GM12865 (cell line): ENCODE measurements at regions not wholly inside any gene's neighbourhood (a gene's known extent, or its start where the extent isn't known, plus 50 kb on each side); places are given as distances from the start of the nearest gene placed in this dataset.

Experiments used
- DNase-seq: peaks from one replicate; pipeline ENCODE4 v3.0.0; 2010; ENCODE audit warnings: low read depth
- H3K4me3 ChIP-seq: 2 replicates; pipeline ENCODE4 v1.5.1; 2011; ENCODE audit warnings: mild to moderate bottlenecking, low read depth, low read length, control low read depth
- TF ChIP-seq, protein P1 (sequence below): IDR thresholded peaks from 2 replicates; pipeline ENCODE4 v1.5.1; 2011; ENCODE audit warnings: low read length, control low read depth, low read depth, inconsistent platforms; ENCODE audit not compliant: insufficient read depth; ENCODE audit errors: missing control alignments

DNA sequence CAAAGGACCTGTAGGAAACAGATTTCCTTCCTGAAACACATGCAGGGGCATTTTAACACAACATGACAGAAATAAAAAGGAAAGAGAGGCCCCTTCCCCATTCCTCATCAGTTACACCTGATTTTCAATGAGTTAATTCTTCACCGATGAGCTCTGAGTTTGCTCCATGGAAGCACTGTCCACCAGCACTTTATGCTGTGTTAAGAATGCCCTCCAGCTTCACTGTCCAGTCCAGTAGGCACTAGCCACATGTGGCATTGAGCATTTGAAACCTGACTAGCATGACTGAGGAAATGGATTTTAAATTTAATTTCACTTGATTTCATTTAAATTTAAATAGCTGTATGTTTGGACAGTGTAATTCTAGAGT is 217.2 kb upstream of the SLC10A2 start:
- H3K4me3 ChIP-seq, result no peak overlapping the region
- TF ChIP-seq, protein P1, sequence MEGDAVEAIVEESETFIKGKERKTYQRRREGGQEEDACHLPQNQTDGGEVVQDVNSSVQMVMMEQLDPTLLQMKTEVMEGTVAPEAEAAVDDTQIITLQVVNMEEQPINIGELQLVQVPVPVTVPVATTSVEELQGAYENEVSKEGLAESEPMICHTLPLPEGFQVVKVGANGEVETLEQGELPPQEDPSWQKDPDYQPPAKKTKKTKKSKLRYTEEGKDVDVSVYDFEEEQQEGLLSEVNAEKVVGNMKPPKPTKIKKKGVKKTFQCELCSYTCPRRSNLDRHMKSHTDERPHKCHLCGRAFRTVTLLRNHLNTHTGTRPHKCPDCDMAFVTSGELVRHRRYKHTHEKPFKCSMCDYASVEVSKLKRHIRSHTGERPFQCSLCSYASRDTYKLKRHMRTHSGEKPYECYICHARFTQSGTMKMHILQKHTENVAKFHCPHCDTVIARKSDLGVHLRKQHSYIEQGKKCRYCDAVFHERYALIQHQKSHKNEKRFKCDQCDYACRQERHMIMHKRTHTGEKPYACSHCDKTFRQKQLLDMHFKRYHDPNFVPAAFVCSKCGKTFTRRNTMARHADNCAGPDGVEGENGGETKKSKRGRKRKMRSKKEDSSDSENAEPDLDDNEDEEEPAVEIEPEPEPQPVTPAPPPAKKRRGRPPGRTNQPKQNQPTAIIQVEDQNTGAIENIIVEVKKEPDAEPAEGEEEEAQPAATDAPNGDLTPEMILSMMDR, result no peak
- DNase-seq, result no peak

DNA sequence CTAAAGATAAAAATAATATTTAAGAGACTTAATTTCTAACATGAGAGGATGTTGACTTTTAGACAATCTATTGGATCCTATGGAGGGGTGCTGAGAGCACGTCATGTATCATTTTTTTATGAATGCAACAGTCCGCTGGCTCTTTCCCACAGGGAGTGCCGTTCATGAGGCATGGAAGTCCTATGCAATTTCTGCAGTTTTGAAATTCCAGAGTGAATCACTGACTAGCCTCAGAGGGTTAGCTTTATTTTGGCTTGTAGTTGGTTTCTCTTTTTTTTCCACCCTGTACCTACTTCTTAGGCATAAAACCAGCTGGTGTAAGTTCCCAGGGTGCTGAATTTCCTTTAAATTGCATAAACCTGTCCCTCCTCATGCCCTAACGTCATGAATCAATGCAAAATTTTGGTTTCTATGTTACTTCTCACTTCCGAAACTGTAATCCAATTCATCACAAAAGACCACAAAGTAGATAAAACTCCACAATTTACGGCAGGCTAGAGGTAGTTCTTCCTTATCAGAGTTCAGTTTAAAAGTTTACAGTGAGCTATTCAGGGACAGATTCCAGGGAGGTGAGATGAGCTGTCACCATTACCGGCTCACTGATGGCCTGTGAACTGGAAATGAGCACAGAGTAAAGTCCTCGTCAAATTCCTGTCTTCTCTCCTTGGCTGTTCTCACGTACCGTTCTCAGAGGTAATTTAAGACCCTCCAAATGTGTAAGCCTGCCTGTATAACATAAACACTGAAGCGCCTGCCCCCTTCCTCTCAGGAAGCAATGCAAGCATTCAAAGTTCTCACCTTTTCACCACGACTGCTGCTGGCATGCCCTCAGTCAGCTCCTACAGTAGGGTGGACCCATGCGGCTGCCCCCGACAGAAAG is 216.6 kb upstream of the SLC10A2 start:
- TF ChIP-seq, protein P1, result no peak
- DNase-seq, result no peak
- H3K4me3 ChIP-seq, result no peak overlapping the region

DNA sequence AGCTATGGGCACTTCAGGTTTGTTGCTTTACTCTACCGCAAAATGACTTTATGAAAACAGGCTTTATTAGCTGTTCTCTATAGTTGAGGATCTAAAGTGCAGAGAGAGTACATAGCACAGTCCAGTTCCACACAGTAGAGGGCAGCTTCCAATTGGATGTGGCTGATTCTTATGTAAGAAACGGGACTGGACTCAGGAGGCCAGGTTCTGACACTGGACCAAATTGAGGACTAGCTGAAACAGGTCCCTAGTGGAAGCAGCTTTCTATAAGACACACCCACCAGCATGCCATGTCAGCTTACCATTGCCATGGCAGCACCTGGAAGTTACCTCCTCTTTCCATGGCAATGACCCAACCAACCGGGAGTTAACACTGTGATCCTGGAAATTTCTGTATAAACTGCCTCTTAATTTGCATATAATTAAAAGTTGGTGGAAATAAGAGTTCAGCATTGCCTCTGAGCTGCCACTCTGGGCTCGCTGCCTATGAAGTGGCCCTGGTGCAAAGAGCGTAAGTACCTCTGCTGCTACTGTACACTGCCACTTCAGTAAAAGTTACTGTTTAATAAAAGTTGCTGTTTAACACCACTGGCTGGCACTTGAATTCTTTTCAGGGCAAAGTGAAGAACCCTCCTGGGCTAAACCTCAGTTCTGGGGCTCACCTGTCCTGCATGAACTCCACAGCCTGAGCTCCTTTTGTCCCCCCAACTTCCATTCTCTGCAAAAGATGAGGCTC is 211.9 kb upstream of the SLC10A2 start:
- no peak overlapping the region for H3K4me3 ChIP-seq
- TF ChIP-seq, protein P1, result no peak
- no peak for DNase-seq

DNA sequence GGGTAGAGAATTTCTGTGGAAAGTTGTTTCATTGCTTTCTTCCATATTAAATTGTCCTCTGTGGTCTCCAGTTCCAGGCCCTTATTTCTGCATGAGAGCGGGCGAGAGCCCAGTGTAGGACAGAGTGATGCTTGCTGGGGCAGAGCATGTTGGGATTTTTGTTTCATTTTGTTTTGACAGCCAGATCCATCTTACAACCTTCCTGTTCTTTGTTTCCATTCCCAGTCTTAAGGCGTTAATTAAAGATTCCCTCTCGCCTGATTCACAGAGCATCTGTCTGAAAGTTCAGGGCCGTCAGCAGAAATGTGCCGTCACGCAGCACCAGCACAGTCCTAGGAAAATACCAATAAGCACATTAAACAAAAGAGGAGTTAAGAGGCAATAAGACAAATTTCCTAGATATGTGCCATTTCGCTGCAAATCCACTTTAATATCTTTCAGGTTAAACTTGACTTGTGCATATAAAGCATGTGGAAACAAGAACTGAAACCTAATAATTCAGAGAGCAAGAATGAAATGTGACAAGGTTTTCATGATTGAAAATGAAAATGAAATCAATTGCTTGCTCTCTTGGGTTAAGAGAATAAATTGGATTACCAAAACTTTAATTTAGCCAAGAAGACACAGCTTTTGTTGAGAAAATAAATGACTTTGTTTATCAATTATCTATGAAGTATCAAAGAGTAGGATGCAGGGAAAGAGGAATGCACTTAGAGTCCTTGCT is 210.7 kb upstream of the SLC10A2 start:
- DNase-seq, result peak; percentile 55
- TF ChIP-seq, protein P1, result no peak
- no peak overlapping the region for H3K4me3 ChIP-seq

DNA sequence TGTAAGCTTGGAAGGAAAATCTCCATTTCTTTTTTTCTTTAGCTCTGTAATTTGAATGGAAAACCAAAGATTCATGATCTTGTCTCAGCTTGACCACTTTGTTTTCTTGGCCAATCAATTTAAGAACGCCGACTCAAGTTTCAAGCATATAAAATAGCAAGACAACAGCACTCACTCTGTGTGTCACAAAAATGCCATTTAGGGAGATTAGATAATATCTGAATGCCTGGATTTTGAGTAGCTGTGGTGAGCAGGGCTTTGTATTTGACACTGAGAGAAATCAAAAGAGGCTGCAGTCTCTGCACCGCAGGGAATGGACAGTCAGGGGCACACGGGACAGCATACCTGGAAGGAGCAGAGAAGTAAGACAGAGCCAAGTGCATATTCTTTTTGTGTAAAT is 209.5 kb upstream of the SLC10A2 start:
- DNase-seq, result no peak
- no peak overlapping the region for H3K4me3 ChIP-seq
- TF ChIP-seq, protein P1, result no peak

DNA sequence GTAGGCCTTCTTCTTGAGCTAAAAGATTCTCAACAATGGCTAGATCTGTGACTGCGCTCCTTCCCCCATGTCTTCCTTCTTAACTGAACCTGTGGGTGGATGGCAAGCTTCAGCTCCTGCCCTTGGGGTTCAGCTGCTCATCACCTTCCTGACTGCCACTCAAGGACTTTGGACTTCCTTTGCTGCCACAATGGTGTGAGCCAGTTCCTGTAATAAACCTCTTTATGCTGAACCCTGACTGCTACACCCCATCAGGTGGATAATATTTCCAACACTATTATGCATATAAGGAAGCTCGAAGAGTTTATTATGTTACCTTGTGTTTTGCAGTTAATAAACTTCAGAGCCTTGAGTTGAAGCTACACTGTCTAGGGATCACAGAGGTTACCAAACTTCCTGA is 208.9 kb upstream of the SLC10A2 start:
- TF ChIP-seq, protein P1, result no peak
- H3K4me3 ChIP-seq, result no peak overlapping the region
- DNase-seq, result no peak
